Rectal smooth muscle tissue (tissue), 1 donor: ENCODE measurements at regions not wholly inside any gene's neighbourhood (a gene's known extent, or its start where the extent isn't known, plus 50 kb on each side); places are given as distances from the start of the nearest gene placed in this dataset.

Experiments used
- H3K27ac ChIP-seq: one replicate; pipeline ENCODE4 v1.7.0; 2013; ENCODE audit warnings: low read depth, low read length, inconsistent platforms
- H3K27me3 ChIP-seq: one replicate; pipeline ENCODE4 v1.7.0; 2013; ENCODE audit warnings: low read length; ENCODE audit not compliant: control insufficient read depth, insufficient read depth
- H3K36me3 ChIP-seq: one replicate; pipeline ENCODE4 v1.7.0; 2013; ENCODE audit warnings: low read length; ENCODE audit not compliant: control insufficient read depth, insufficient read depth
- H3K4me1 ChIP-seq: one replicate; pipeline ENCODE4 v1.7.0; 2013; ENCODE audit warnings: low read length; ENCODE audit not compliant: control insufficient read depth, insufficient read depth
- H3K4me3 ChIP-seq: one replicate; pipeline ENCODE4 v1.7.0; 2013; ENCODE audit warnings: low read length
- H3K9ac ChIP-seq: one replicate; pipeline ENCODE4 v1.7.0; 2013; ENCODE audit warnings: low read length

GRCh38 chr4:3835527-3836405, 69.6 kb downstream of the ADRA2C start:
- H3K27me3 ChIP-seq, result peaks cover 11% of the 10 kb centered on the region
- no peaks in the 10 kb centered on the region for H3K36me3 ChIP-seq
- H3K27ac ChIP-seq, result no peak overlapping the region
- H3K4me1 ChIP-seq, result no peaks in the 10 kb centered on the region
- no peak overlapping the region for H3K4me3 ChIP-seq
- H3K9ac ChIP-seq, result no peak overlapping the region

- Histone ChIP-seq H3K27me3 (peaks cover 11% of the 10 kb centered on the region), H3K27ac (no peak overlapping the region), H3K36me3 (no peaks in the 10 kb centered on the region), H3K4me3 (no peak overlapping the region), H3K4me1 (no peaks in the 10 kb centered on the region), H3K9ac (no peak overlapping the region)
Observed at GRCh38 chr4:3836406-3836755, 70.2 kb downstream of the ADRA2C start.

GRCh38 chr4:3836756-3837601, 70.8 kb downstream of the ADRA2C start:
- Histone ChIP-seq H3K9ac (no peak overlapping the region), H3K27me3 (peaks cover 11% of the 10 kb centered on the region), H3K4me3 (no peak overlapping the region), H3K4me1 (no peaks in the 10 kb centered on the region), H3K36me3 (no peaks in the 10 kb centered on the region), H3K27ac (no peak overlapping the region)

- H3K27ac ChIP-seq, result no peak overlapping the region
- no peaks in the 10 kb centered on the region for H3K4me1 ChIP-seq
- no peak overlapping the region for H3K9ac ChIP-seq
- H3K27me3 ChIP-seq, result peaks cover 7% of the 10 kb centered on the region
- no peak overlapping the region for H3K4me3 ChIP-seq
- H3K36me3 ChIP-seq, result no peaks in the 10 kb centered on the region
Observed at GRCh38 chr4:3838437-3839380, 72.5 kb downstream of the ADRA2C start.

GRCh38 chr4:3845094-3845743, 79.0 kb downstream of the ADRA2C start:
- H3K4me1 ChIP-seq, result no peaks in the 10 kb centered on the region
- no peak overlapping the region for H3K4me3 ChIP-seq
- no peak overlapping the region for H3K27ac ChIP-seq
- H3K9ac ChIP-seq, result no peak overlapping the region
- no peaks in the 10 kb centered on the region for H3K27me3 ChIP-seq
- no peaks in the 10 kb centered on the region for H3K36me3 ChIP-seq

GRCh38 chr4:3845744-3846429, 79.7 kb downstream of the ADRA2C start:
- H3K27ac ChIP-seq, result no peak overlapping the region
- H3K27me3 ChIP-seq, result no peaks in the 10 kb centered on the region
- no peak overlapping the region for H3K9ac ChIP-seq
- H3K4me3 ChIP-seq, result no peak overlapping the region
- H3K4me1 ChIP-seq, result no peaks in the 10 kb centered on the region
- H3K36me3 ChIP-seq, result no peaks in the 10 kb centered on the region

- Histone ChIP-seq H3K36me3 (no peaks in the 10 kb centered on the region), H3K4me3 (no peak overlapping the region), H3K9ac (no peak overlapping the region), H3K27ac (no peak overlapping the region), H3K27me3 (no peaks in the 10 kb centered on the region), H3K4me1 (no peaks in the 10 kb centered on the region)
Observed at GRCh38 chr4:3847211-3847940, 81.2 kb downstream of the ADRA2C start.

- H3K4me3 ChIP-seq, result no peak overlapping the region
- no peak overlapping the region for H3K27ac ChIP-seq
- no peak overlapping the region for H3K9ac ChIP-seq
- H3K4me1 ChIP-seq, result no peaks in the 10 kb centered on the region
- no peaks in the 10 kb centered on the region for H3K27me3 ChIP-seq
- no peaks in the 10 kb centered on the region for H3K36me3 ChIP-seq
Observed at GRCh38 chr4:3848323-3848722, 82.1 kb downstream of the ADRA2C start.

- H3K27me3 ChIP-seq, result no peaks in the 10 kb centered on the region
- H3K4me1 ChIP-seq, result no peaks in the 10 kb centered on the region
- no peak overlapping the region for H3K27ac ChIP-seq
- H3K9ac ChIP-seq, result no peak overlapping the region
- no peaks in the 10 kb centered on the region for H3K36me3 ChIP-seq
- no peak overlapping the region for H3K4me3 ChIP-seq
Observed at GRCh38 chr4:3849140-3849539, 83.0 kb downstream of the ADRA2C start.

GRCh38 chr4:3850128-3850527, 83.9 kb downstream of the ADRA2C start:
- Histone ChIP-seq H3K4me1 (no peaks in the 10 kb centered on the region), H3K27ac (no peak overlapping the region), H3K36me3 (no peaks in the 10 kb centered on the region), H3K27me3 (no peaks in the 10 kb centered on the region), H3K4me3 (no peak overlapping the region), H3K9ac (no peak overlapping the region)

GRCh38 chr4:3851211-3851610, 85.0 kb downstream of the ADRA2C start:
- Histone ChIP-seq H3K36me3 (no peaks in the 10 kb centered on the region), H3K27me3 (no peaks in the 10 kb centered on the region), H3K27ac (no peak overlapping the region), H3K4me1 (no peaks in the 10 kb centered on the region), H3K9ac (no peak overlapping the region), H3K4me3 (no peak overlapping the region)
